HG03378 (cell line): ENCODE measurements at regions not wholly inside any gene's neighbourhood (a gene's known extent, or its start where the extent isn't known, plus 50 kb on each side); places are given as distances from the start of the nearest gene placed in this dataset.
"Not testable (repeated sequence)": the region's sequence is repeated elsewhere in the genome, so short reads cannot be mapped to it uniquely, and the experiment has no call there.

Experiments used
- ATAC-seq: cut with Tn5 transposase; IDR thresholded peaks from one replicate; pipeline ENCODE4 v1.9.1; 2021; ENCODE audit warnings: mild to moderate bottlenecking, moderate library complexity; ENCODE audit not compliant: unreplicated experiment

DNA sequence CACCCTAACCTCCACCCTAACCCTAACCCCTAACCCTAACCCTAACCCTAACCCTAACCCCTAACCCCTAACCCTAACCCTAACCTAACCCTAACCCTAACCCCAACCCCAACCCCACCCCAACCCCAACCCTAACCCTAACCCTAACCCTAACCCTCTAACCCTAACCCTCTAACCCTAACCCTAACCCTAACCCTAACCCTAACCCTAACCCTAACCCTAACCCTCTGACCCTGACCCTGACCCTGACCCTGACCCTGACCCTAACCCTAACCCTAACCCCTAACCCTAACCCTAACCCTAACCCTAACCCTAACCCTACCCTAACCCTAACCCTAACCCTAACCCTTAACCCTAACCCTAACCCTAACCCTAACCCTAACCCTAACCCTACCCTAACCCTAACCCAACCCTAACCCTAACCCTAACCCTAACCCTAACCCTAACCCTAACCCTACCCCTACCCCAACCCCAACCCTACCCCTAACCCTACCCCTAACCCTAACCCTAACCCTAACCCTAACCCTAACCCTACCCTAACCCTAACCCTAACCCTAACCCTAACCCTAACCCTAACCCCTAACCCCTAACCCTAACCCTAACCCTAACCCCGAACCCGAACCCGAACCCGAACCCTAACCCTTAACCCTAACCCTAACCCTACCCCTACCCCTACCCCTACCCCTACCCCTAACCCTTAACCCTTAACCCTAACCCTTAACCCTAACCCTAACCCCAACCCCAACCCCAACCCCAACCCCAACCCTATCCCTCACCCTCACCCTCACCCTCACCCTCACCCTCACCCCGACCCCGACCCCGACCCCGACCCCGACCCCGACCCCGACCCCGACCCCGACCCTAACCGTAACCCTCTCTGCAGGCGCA, 186.2 kb upstream of the CHL1 start:
- ATAC-seq, result not testable (repeated sequence)

GRCh38 chr3:11734-12133, 184.8 kb upstream of the CHL1 start:
- no peak for ATAC-seq

DNA sequence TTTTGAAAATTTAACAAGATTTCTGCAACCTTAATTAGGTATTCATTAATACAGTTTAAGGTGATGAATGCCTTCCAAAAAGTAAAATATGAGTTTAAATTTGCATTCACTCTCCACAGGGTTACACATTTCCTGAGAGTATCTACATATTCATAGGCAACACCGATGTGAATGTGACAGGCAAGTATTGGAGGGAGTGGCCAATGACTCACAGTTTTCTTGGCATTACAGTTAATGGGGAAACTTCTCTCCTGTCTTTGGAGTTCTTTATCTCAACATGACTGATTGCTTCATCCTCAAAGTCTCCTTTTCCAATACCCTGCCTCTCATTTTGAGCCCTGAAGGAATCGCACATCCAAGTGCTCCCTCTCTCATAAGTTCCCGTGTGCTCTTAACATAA, 181.9 kb upstream of the CHL1 start:
- ATAC-seq, result no peak

DNA sequence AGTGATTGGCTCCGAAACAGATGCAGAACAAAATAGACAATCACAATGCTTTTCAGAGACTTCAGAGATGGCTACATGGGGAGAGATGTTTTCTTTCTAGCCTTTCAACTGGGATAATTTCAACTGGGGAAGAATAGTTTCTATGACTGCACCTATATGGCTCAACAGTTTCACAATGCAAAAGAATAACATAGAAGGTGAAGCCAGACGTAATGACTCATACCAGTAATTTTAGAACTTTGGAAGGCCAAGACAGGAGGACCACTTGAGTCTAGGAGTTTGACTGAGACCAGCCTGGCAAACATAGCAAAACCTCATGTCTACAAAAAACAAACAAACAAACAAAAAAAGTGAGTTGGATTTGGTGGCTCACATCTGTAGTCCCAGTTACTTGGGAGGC, 180.2 kb upstream of the CHL1 start:
- ATAC-seq, result no peak

DNA sequence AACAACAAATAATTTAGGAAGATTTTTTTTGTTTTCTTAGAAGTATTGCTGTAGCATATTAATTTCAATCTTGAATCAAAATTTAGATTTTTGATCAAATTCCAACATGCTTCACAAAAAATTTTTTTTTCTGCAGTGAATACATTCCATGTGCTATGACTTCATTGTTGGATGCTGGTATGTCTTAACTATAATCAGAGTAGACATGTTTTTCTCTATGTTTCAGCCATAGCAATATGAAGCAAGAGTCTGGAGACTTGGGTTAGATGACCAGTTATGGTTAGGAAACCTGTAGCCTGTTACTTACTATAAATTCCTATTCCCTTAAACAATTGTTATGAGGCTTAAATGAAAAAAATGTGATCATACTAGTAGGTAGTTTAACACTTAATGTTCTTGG, 176.1 kb upstream of the CHL1 start:
- no peak for ATAC-seq

- ATAC-seq, result no peak
These were observed 172.6 kb upstream of the CHL1 start for GRCh38 chr3:24006-24405.

DNA sequence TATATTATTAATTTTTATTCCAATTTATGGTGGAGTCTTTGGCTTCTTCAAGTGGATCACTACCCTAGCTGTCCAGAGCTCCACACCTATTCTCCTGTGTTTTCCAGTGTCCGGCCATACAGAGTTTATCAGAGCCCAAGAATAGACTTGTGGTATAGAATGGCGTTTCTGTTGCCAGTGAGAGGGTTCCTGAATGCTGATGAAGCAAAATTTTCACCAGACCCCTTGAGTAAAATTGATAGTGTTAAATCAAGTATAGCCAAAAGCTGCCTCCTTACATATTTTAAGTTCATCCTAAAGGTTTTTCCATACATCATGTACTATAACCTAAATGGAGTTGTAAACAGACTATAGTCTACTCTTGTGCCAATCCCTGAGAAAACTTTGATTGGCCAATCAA, 171.5 kb upstream of the CHL1 start:
- ATAC-seq, result no peak

GRCh38 chr3:35985-36384, 160.6 kb upstream of the CHL1 start:
- ATAC-seq, result not testable (repeated sequence)

GRCh38 chr3:42871-43744, 153.5 kb upstream of the CHL1 start:
- ATAC-seq, result peak; percentile 70

GRCh38 chr3:44028-44676, 152.4 kb upstream of the CHL1 start:
- no peak for ATAC-seq

GRCh38 chr3:44941-45340, 151.6 kb upstream of the CHL1 start:
- not testable (repeated sequence) for ATAC-seq

DNA sequence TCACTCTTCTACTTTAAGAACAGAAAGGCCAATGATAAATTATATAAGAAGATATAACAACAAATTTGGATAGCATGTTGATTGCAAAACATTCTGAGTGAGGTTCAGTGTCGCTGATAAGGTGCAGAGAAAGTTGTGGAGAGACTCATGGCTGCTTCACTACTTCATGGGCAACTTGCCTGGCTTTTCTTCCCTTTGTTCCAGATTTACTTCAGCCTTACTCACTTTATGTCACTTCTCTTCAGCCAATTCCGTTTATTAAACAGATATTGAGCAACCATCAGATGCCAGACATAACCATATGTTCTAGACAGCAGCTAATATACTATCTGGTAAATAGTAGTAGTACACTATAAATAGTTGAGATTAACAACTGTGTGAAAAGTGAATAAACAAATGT, 150.0 kb upstream of the CHL1 start:
- no peak for ATAC-seq

- not testable (repeated sequence) for ATAC-seq
These were observed 143.1 kb upstream of the CHL1 start for GRCh38 chr3:53441-53840.

DNA sequence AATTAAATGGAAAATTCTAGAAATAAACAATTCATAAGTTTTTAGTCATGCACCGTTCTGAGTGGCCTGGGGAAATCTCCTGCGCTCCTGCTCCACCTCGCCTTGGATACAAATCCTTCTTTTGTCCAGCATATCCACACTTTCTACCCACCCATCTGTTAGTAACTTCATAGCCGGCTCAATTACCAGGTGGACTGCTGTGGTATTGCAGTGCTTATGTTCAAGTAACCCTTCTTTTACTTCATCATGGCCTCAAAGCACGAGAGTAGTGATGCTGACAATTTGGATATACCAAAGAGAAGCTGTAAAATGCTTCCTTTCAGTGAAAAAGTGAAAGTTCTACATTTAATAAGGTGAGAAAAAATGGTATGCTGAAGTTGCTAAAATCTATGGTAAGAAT, 142.3 kb upstream of the CHL1 start:
- ATAC-seq, result no peak

GRCh38 chr3:56672-57071, 139.9 kb upstream of the CHL1 start:
- no peak for ATAC-seq

DNA sequence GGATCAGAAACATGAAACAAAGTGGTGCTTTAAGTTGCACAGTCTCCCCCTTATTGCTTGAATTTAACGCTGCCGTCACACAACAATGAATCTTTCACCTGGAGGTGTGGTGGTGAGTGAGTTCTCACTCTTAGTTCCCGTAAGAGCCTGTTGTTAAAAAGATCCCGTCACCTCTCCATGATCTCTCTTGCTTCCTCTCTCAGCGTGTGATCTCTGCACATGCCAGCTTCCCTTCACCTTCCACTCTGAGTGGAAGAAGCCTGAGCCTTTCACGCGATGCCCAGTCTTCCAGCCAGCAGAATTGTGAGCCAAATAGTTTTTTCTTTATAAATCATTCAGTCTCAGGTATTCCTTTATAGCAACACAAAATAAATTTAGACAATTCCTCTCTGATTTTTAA, 136.7 kb upstream of the CHL1 start:
- ATAC-seq, result no peak

DNA sequence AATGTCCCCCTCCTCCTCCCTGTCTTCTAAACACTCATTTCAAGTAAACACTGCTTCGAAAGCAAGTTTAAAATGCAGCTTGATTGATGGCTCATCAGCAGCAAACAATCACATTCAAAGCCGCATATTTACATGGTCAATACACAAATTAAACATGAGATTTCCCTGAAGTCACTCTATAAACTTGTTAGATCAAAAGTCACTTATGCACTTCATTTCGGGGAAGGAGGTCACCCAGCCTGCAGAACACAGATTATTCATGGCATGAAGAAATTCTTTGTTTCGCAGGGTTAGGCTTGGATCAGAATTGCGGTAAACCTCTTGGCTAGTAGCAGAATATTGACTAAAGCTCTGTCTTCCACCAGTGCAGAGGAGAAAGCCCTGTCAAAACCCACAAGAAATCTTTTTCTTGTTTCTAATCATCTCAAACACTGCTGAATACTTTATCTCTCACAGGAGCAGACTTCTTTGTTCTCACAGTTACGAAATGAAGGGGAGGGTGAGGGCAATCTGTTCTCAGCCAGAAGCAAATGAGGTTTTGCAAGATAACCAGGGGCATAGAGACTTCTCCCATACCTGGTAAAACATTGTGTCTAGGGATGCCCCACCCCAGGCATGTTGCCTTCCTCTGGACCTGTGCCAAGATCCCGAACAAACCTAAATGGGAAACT, 133.3 kb upstream of the CHL1 start:
- ATAC-seq, result no peak

- ATAC-seq, result no peak
These were observed 126.9 kb upstream of the CHL1 start for GRCh38 chr3:69690-70089.

DNA sequence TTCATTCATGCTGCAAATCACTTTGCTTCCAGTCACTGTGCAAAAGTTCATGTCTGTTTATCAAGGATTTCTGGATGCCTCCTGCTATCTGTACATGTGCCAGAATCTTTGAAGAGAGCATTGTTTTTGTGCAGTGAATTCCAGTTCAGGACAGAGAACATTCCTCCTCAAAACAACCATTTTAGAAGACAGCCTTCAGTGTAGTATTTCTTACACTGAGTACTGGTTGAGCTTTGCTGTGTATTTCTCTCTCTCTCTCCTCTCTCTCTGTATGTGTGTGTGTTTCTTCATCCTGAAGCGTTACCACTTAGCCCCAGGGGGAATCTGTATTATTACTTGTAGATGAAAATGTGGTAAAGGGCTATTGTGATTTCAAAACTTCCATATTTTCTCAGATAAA, 123.8 kb upstream of the CHL1 start:
- ATAC-seq, result no peak

DNA sequence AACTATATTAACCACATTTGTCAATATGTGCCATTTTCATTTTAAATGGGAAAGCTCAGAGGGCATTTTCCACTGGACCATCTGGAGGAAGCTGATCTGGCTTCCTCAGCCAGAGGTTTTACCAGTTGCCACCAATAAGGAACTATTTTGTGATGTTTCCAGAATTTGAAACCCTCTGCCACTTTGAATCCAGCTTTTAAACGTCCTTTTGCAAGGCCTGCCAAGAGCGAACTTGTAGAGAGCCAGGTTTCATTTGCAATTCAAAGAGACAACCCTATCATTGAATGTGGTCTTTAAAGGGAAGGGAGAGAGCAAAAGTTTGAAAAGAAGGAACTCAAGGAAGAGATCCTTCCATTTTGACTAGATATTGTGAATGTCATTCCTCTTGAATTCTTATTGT, 123.3 kb upstream of the CHL1 start:
- ATAC-seq, result no peak

- ATAC-seq, result no peak
These were observed 121.8 kb upstream of the CHL1 start for GRCh38 chr3:74676-75243.
